NCI-H82 treated with DMSO at 0.1 percent for 48 hours (cell line): ENCODE measurements at regions not wholly inside any gene's neighbourhood (a gene's known extent, or its start where the extent isn't known, plus 50 kb on each side); places are given as distances from the start of the nearest gene placed in this dataset.
"Not testable (repeated sequence)": the region's sequence is repeated elsewhere in the genome, so short reads cannot be mapped to it uniquely, and the experiment has no call there.

Experiments
- DNase-seq: peaks from one replicate; lab custom pipeline; 2025; ENCODE audit not compliant: unreplicated experiment; lab: John Stamatoyannopoulos, UW

- DNase-seq, result peak; percentile 37
Observed at GRCh38 chr4:151459375-151459774, 50.4 kb downstream of the FHIP1A start.

- DNase-seq, result peak; percentile 14
Observed at GRCh38 chr4:151460434-151460833, 51.5 kb downstream of the FHIP1A start.

GRCh38 chr4:151462554-151462953, 53.6 kb downstream of the FHIP1A start:
- no peak for DNase-seq

GRCh38 chr4:151468715-151469696, 60.0 kb downstream of the FHIP1A start:
- DNase-seq, result no peak

- no peak for DNase-seq
Observed at GRCh38 chr4:151469970-151470369, 61.0 kb downstream of the FHIP1A start.

- no peak for DNase-seq
Observed at GRCh38 chr4:151471728-151472127, 62.8 kb downstream of the FHIP1A start.

GRCh38 chr4:151472297-151472696, 63.3 kb downstream of the FHIP1A start:
- no peak for DNase-seq

- no peak for DNase-seq
Observed at GRCh38 chr4:151472711-151473110, 63.7 kb downstream of the FHIP1A start.

- DNase-seq, result no peak
Observed at GRCh38 chr4:151473521-151474097, 64.6 kb downstream of the FHIP1A start.

- DNase-seq, result no peak
Observed at GRCh38 chr4:151475035-151475714, 66.2 kb downstream of the FHIP1A start.

GRCh38 chr4:151481813-151482212, 72.8 kb downstream of the FHIP1A start:
- DNase-seq, result no peak

- no peak for DNase-seq
Observed at GRCh38 chr4:151484396-151485102, 75.6 kb downstream of the FHIP1A start.

- DNase-seq, result no peak
Observed at GRCh38 chr4:151485541-151486131, 76.7 kb downstream of the FHIP1A start.

- DNase-seq, result no peak
Observed at GRCh38 chr4:151486168-151486567, 77.2 kb downstream of the FHIP1A start.

- no peak for DNase-seq
Observed at GRCh38 chr4:151488968-151489367, 80.0 kb downstream of the FHIP1A start.

- DNase-seq, result no peak
Observed at GRCh38 chr4:151489462-151490203, 80.7 kb downstream of the FHIP1A start.

- DNase-seq, result not testable (repeated sequence)
Observed at GRCh38 chr4:151495612-151496011, 86.6 kb downstream of the FHIP1A start.

GRCh38 chr4:151511548-151511947, 102.6 kb downstream of the FHIP1A start:
- not testable (repeated sequence) for DNase-seq

GRCh38 chr4:151517896-151518295, 108.9 kb downstream of the FHIP1A start:
- DNase-seq, result no peak

GRCh38 chr4:151518359-151518758, 109.4 kb downstream of the FHIP1A start:
- DNase-seq, result no peak
